PC-9 (cell line): ENCODE measurements at regions not wholly inside any gene's neighbourhood (a gene's known extent, or its start where the extent isn't known, plus 50 kb on each side); places are given as distances from the start of the nearest gene placed in this dataset.

Experiments
- BruUV-seq: library from RNA; stranded (reverse); fragments of 400-500 nt; replicated peaks from 2 replicates; lab custom pipeline; 2021; lab: Mats Ljungman, UMichigan
- CTCF ChIA-PET: fragments of 300-600 bp; sonication (Branson Sonifier 250); formaldehyde crosslinking; loops from one replicate; lab custom pipeline; 2022; ENCODE audit warnings: antibody characterized with exemption; lab: Charles Lee
- POLR2A ChIA-PET: fragments of 300-600 bp; sonication (Branson Sonifier 250); formaldehyde crosslinking; loops from one replicate; lab custom pipeline; 2022; ENCODE audit warnings: antibody characterized with exemption; ENCODE audit not compliant: unreplicated experiment; lab: Charles Lee
- DNase-seq, 2 experiments: peaks; one replicate each; pipeline versions ENCODE4 v3.0.0 to v3.0.0-alpha.2; 2015 to 2022; ENCODE audit warnings: mixed read lengths in 1 of 2
- H2AFZ ChIP-seq: fragments of 200-600 bp; sonication (generic); 2 replicates; pipeline ENCODE4 v1.8.1; 2017; ENCODE audit warnings: antibody characterized with exemption
- H3F3A ChIP-seq: fragments of 200-600 bp; sonication (generic); 2 replicates; pipeline ENCODE4 v1.8.1; 2017; ENCODE audit warnings: antibody characterized with exemption, mild to moderate bottlenecking, low read depth; ENCODE audit not compliant: insufficient read depth
- H3K27ac ChIP-seq: fragments of 200-600 bp; sonication (generic); 2 replicates; pipeline ENCODE4 v1.6.1; 2016; ENCODE audit warnings: mixed run types
- H3K27me3 ChIP-seq: fragments of 200-600 bp; sonication (generic); 2 replicates; pipeline ENCODE4 v1.6.1; 2016; ENCODE audit warnings: low read depth, mixed run types; ENCODE audit not compliant: insufficient read depth
- H3K36me3 ChIP-seq: fragments of 200-600 bp; sonication (generic); 2 replicates; pipeline ENCODE4 v1.6.1; 2016; ENCODE audit warnings: low read depth, mixed run types
- H3K4me1 ChIP-seq: fragments of 200-600 bp; sonication (generic); replicated peaks from 2 replicates; pipeline ENCODE4 v1.6.1; 2016; ENCODE audit warnings: mixed run types; ENCODE audit not compliant: insufficient read depth
- H3K4me2 ChIP-seq: fragments of 200-600 bp; sonication (generic); 2 replicates; pipeline ENCODE4 v1.6.1; 2017; ENCODE audit warnings: mixed run types
- H3K4me3 ChIP-seq: fragments of 200-600 bp; sonication (generic); 2 replicates; pipeline ENCODE4 v1.6.1; 2016; ENCODE audit warnings: mixed run types
- H3K79me2 ChIP-seq: fragments of 200-600 bp; sonication (generic); 2 replicates; pipeline ENCODE4 v1.6.1; 2017; ENCODE audit warnings: low read depth, mixed run types
- H3K9me2 ChIP-seq: fragments of 200-600 bp; sonication (generic); 2 replicates; pipeline ENCODE4 v1.8.1; 2017; ENCODE audit warnings: mild to moderate bottlenecking; ENCODE audit not compliant: insufficient read depth
- H3K9me3 ChIP-seq: fragments of 200-600 bp; sonication (generic); 2 replicates; pipeline ENCODE4 v1.8.1; 2016; ENCODE audit warnings: low read depth; ENCODE audit not compliant: insufficient read depth
- H4K20me1 ChIP-seq: fragments of 200-600 bp; sonication (generic); 2 replicates; pipeline ENCODE4 v1.8.1; 2017; ENCODE audit not compliant: insufficient read depth
- CTCF ChIP-seq: fragments of 200-600 bp; sonication (generic); conservative IDR thresholded peaks from 2 replicates; pipeline ENCODE4 v1.6.1; 2017; ENCODE audit warnings: mixed run types, antibody characterized with exemption, mild to moderate bottlenecking, moderate library complexity
- EZH2 ChIP-seq: fragments of 200-600 bp; sonication (generic); IDR thresholded peaks from 2 replicates; pipeline ENCODE4 v1.8.0; 2017; ENCODE audit warnings: antibody characterized with exemption, low read depth
- intact Hi-C: fragments of 100-400 bp; cut with micrococcal nuclease; formaldehyde crosslinking; loops from one replicate; pipeline ENCODE4 v1.10.0; 2022; ENCODE audit not compliant: unreplicated experiment

GRCh38 chr1:79811173-79811572 is 804.6 kb upstream of the ADGRL4 start:
- Histone ChIP-seq H3F3A (no peaks in the 10 kb centered on the region), H3K36me3 (no peaks in the 10 kb centered on the region), H2AFZ (no peak overlapping the region; the same call in 1 of the 2 replicates), H3K27me3 (no peaks in the 10 kb centered on the region), H3K4me1 (no peaks in the 10 kb centered on the region), H3K27ac (no peak overlapping the region), H3K79me2 (no peaks in the 10 kb centered on the region), H3K4me2 (no peak overlapping the region), H3K4me3 (no peak overlapping the region), H3K9me2 (no peaks in the 10 kb centered on the region), H4K20me1 (no peaks in the 10 kb centered on the region), H3K9me3 (no peaks in the 10 kb centered on the region)
- ChIA-PET CTCF (no interaction called here), POLR2A (no interaction called here)
- TF ChIP-seq EZH2 (no peak), CTCF (no peak)
- BruUV-seq: no TSS peak
- intact Hi-C loops: no loop called here
- peak in 1 of 2 experiments; percentile 47 for DNase-seq

- DNase-seq: no peak
- Histone ChIP-seq H3K27me3 (no peaks in the 10 kb centered on the region), H3K9me2 (no peaks in the 10 kb centered on the region), H3K36me3 (no peaks in the 10 kb centered on the region), H3K9me3 (no peaks in the 10 kb centered on the region), H3F3A (no peaks in the 10 kb centered on the region), H4K20me1 (no peaks in the 10 kb centered on the region), H3K79me2 (no peaks in the 10 kb centered on the region), H3K4me1 (no peaks in the 10 kb centered on the region), H3K4me3 (no peak overlapping the region), H3K27ac (no peak overlapping the region), H3K4me2 (no peak overlapping the region), H2AFZ (no peak overlapping the region)
- BruUV-seq: no TSS peak
- ChIA-PET POLR2A (no interaction called here), CTCF (no interaction called here)
- intact Hi-C loops: no loop called here
- TF ChIP-seq EZH2 (no peak), CTCF (no peak)
Measured at GRCh38 chr1:79808816-79809475, 802.4 kb upstream of the ADGRL4 start.

- H2AFZ ChIP-seq: no peak overlapping the region
- intact Hi-C loops: no loop called here
Measured at GRCh38 chr1:79807816-79808215, 801.3 kb upstream of the ADGRL4 start.

More at GRCh38 chr1:79807816-79808215, 801.3 kb upstream of the ADGRL4 start:
- Histone ChIP-seq H3K9me3 (no peaks in the 10 kb centered on the region), H3K9me2 (no peaks in the 10 kb centered on the region), H3K27me3 (no peaks in the 10 kb centered on the region), H4K20me1 (no peaks in the 10 kb centered on the region), H3F3A (no peaks in the 10 kb centered on the region), H3K4me3 (no peak overlapping the region), H3K4me2 (no peak overlapping the region), H3K4me1 (no peaks in the 10 kb centered on the region), H3K36me3 (no peaks in the 10 kb centered on the region), H3K27ac (no peak overlapping the region), H3K79me2 (no peaks in the 10 kb centered on the region)
- CTCF ChIA-PET: no interaction called here
- BruUV-seq: no TSS peak
- TF ChIP-seq CTCF: no peak
- no peak for TF ChIP-seq EZH2
- no peak for DNase-seq
- POLR2A ChIA-PET: no interaction called here
